ENCODE measurements at regions not wholly inside any gene's neighbourhood (a gene's known extent, or its start where the extent isn't known, plus 50 kb on each side); places are given as distances from the start of the nearest gene placed in this dataset.

- peaks cover 35% of the 10 kb centered on the region for H3K4me1 Mint-ChIP-seq
- TF ChIP-seq, protein P1, sequence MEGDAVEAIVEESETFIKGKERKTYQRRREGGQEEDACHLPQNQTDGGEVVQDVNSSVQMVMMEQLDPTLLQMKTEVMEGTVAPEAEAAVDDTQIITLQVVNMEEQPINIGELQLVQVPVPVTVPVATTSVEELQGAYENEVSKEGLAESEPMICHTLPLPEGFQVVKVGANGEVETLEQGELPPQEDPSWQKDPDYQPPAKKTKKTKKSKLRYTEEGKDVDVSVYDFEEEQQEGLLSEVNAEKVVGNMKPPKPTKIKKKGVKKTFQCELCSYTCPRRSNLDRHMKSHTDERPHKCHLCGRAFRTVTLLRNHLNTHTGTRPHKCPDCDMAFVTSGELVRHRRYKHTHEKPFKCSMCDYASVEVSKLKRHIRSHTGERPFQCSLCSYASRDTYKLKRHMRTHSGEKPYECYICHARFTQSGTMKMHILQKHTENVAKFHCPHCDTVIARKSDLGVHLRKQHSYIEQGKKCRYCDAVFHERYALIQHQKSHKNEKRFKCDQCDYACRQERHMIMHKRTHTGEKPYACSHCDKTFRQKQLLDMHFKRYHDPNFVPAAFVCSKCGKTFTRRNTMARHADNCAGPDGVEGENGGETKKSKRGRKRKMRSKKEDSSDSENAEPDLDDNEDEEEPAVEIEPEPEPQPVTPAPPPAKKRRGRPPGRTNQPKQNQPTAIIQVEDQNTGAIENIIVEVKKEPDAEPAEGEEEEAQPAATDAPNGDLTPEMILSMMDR (IDR thresholded peaks at IDR 0.05): no peak
- H3K36me3 Mint-ChIP-seq (ENCODE audit: low read depth): peaks cover 11% of the 10 kb centered on the region
- peak overlapping the region; percentile 83 for H3K27ac Mint-ChIP-seq
- no peak overlapping the region for H3K4me3 Mint-ChIP-seq
- peaks cover 16% of the 10 kb centered on the region for H3K9me3 Mint-ChIP-seq
- peaks cover 5% of the 10 kb centered on the region for H3K27me3 Mint-ChIP-seq (ENCODE audit: low read depth, poor library complexity)
- DNase-seq: no peak
Observed at GRCh38 chr7:97457054-97457453, 274.8 kb upstream of the TAC1 start.

DNA sequence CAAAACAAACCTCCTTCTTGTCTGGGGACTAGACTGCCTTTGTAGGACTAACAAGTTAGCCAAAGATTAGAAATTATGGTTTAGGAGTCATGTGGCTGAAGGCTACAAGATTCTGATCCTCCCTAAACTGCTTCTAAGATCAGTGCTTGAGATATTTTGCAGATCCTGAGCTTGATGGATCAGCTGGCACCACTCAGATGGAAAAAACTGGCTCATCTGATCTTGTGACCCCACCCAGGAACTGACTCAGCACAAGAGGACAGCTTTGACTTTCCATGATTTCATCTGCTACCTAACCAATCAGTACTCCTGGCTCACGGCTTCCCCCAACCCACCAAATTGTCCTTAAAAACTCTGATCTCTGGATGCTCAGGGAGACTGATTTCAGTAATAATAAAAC is 271.5 kb upstream of the TAC1 start:
- Mint-ChIP-seq H3K27ac (no peak overlapping the region), H3K36me3 (ENCODE audit: low read depth) (peaks cover 15% of the 10 kb centered on the region), H3K4me3 (no peak overlapping the region), H3K27me3 (ENCODE audit: low read depth, poor library complexity) (peaks cover 9% of the 10 kb centered on the region), H3K9me3 (peaks cover 34% of the 10 kb centered on the region), H3K4me1 (peaks cover 20% of the 10 kb centered on the region)
- no peak for DNase-seq
- TF ChIP-seq, protein P1 (IDR thresholded peaks at IDR 0.05): no peak

- peaks cover 15% of the 10 kb centered on the region for H3K36me3 Mint-ChIP-seq (ENCODE audit: low read depth)
- TF ChIP-seq, protein P1 (IDR thresholded peaks at IDR 0.05): no peak
- DNase-seq: no peak
- H3K27ac Mint-ChIP-seq: no peak overlapping the region
- peaks cover 30% of the 10 kb centered on the region for H3K4me1 Mint-ChIP-seq
- H3K4me3 Mint-ChIP-seq: no peak overlapping the region
- peaks cover 9% of the 10 kb centered on the region for H3K27me3 Mint-ChIP-seq (ENCODE audit: low read depth, poor library complexity)
- H3K9me3 Mint-ChIP-seq: peaks cover 34% of the 10 kb centered on the region
Observed at GRCh38 chr7:97461596-97461995, 270.3 kb upstream of the TAC1 start.

DNA sequence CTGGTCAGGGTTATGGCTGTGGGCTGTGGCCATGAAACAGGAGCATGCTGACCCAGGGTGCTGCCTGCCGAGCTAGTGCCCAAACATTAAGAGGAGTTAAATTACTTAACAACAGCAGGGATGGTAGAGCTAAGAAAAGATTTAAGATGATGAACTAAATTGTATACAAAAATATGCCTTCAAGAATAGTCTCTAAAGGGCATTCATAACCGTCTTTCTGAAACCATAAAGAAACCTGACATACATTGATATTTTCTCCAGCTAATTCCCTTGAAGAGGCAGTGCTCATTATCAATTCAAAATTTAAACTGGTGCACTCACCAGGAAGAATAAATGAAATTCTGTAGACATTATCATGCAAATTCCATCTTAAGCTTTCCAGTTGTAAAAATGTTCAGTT is 265.8 kb upstream of the TAC1 start:
- H3K9me3 Mint-ChIP-seq: peaks cover 27% of the 10 kb centered on the region
- H3K27ac Mint-ChIP-seq: peak overlapping the region; percentile 50
- peak; percentile 12 for DNase-seq
- H3K4me1 Mint-ChIP-seq: peaks cover 34% of the 10 kb centered on the region
- H3K27me3 Mint-ChIP-seq (ENCODE audit: low read depth, poor library complexity): peaks cover 4% of the 10 kb centered on the region
- peak overlapping the region; percentile 29 for H3K4me3 Mint-ChIP-seq
- TF ChIP-seq, protein P1 (IDR thresholded peaks at IDR 0.05): no peak
- H3K36me3 Mint-ChIP-seq (ENCODE audit: low read depth): peaks cover 8% of the 10 kb centered on the region

- H3K4me3 Mint-ChIP-seq: peak overlapping the region; percentile 23
- H3K4me1 Mint-ChIP-seq: peaks cover 39% of the 10 kb centered on the region
- H3K9me3 Mint-ChIP-seq: peaks cover 16% of the 10 kb centered on the region
- TF ChIP-seq, protein P1 (IDR thresholded peaks at IDR 0.05): no peak
- H3K27ac Mint-ChIP-seq: peak overlapping the region; percentile 24
- peaks cover 4% of the 10 kb centered on the region for H3K27me3 Mint-ChIP-seq (ENCODE audit: low read depth, poor library complexity)
- no peak for DNase-seq
- H3K36me3 Mint-ChIP-seq (ENCODE audit: low read depth): peaks cover 5% of the 10 kb centered on the region
Observed at GRCh38 chr7:97466999-97467740, 264.7 kb upstream of the TAC1 start.

DNA sequence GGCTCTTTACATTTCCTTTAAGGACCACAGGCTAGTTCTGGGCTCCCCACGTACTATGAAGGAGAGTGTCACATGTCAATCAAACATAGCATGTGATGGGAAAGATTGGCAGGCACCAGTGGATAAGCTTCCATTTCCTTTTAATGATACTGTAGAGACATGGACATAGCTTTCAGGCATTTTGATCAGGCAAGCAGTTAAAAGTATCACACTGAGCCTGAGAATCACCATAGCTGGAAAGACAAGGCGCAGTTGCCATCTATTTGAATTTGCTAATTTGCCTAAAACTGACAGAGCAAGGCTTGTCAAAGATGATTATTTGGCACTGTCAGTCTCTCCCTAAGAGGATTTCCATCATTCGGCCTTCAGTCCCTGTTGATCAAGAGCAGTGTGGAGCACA is 263.4 kb upstream of the TAC1 start:
- Mint-ChIP-seq H3K4me3 (no peak overlapping the region), H3K27ac (no peak overlapping the region), H3K27me3 (ENCODE audit: low read depth, poor library complexity) (peaks cover 4% of the 10 kb centered on the region), H3K4me1 (peaks cover 46% of the 10 kb centered on the region), H3K9me3 (peaks cover 5% of the 10 kb centered on the region), H3K36me3 (ENCODE audit: low read depth) (no peaks in the 10 kb centered on the region)
- TF ChIP-seq, protein P1 (IDR thresholded peaks at IDR 0.05): no peak
- no peak for DNase-seq
